HL-60 (cell line): ENCODE measurements at regions not wholly inside any gene's neighbourhood (a gene's known extent, or its start where the extent isn't known, plus 50 kb on each side); places are given as distances from the start of the nearest gene placed in this dataset.

Experiments used
- DNase-seq, 2 experiments: peaks; one replicate each; pipeline ENCODE4 v3.0.0-alpha.2; 2010 to 2020; ENCODE audit warnings: low read depth in 1 of 2, low spot score in 1 of 2
- H3K27ac ChIP-seq: fragments of 250-450 bp; sonication (Bioruptor Pico); replicated peaks from 2 replicates; pipeline ENCODE4 v1.5.1; 2020; ENCODE audit warnings: mild to moderate bottlenecking, moderate library complexity
- H3K27me3 ChIP-seq: fragments of 250-450 bp; sonication (Bioruptor Pico); 2 replicates; pipeline ENCODE4 v1.5.1; 2021; ENCODE audit warnings: mild to moderate bottlenecking, moderate library complexity; ENCODE audit not compliant: insufficient read depth, poor library complexity, severe bottlenecking
- H3K4me3 ChIP-seq: replicated peaks from 2 replicates; pipeline ENCODE4 v1.5.1; 2011; ENCODE audit warnings: mild to moderate bottlenecking, control low read depth, low read length; ENCODE audit not compliant: insufficient read depth
- GABPA ChIP-seq: IDR thresholded peaks from 2 replicates; pipeline ENCODE4 v1.6.1; 2012; ENCODE audit warnings: low read depth
- POLR2AphosphoS5 ChIP-seq: IDR thresholded peaks from 2 replicates; pipeline ENCODE4 v1.6.1; 2012; ENCODE audit warnings: low read depth
- SPI1 ChIP-seq: IDR thresholded peaks from 2 replicates; pipeline ENCODE4 v1.6.1; 2012; ENCODE audit warnings: low read depth, mild to moderate bottlenecking, borderline replicate concordance
- TF ChIP-seq, protein P1 (sequence below): IDR thresholded peaks from 2 replicates; pipeline ENCODE4 v1.6.1; 2012; ENCODE audit warnings: low read depth; ENCODE audit not compliant: insufficient replicate concordance
- TF ChIP-seq, protein P2 (sequence below): IDR thresholded peaks from one replicate; pipeline ENCODE4 v1.5.1; 2011; ENCODE audit warnings: low read length, control low read depth, inconsistent platforms; ENCODE audit not compliant: insufficient read depth

DNA sequence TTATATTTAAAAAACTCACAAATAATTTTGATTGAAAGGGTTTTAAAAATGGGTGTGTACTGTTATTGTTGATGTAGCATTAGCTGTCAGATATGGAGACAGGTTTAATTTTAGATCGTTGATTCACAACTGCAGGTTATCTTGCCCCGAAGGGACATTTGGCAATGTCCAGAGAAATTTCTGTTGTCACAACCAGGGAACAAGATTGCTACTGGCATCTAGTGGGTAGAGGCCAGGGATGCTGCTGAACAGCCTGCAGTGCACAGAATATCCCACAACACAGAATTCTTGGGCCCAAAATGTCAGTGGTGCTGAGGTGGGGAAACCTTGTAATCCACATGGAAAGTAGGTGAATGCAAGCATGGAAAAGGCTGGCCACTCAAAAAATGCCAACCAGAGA lies 114.9 kb downstream of the MAGEB17 start:
- TF ChIP-seq SPI1 (no peak), POLR2AphosphoS5 (no peak), GABPA (no peak)
- TF ChIP-seq, protein P1, sequence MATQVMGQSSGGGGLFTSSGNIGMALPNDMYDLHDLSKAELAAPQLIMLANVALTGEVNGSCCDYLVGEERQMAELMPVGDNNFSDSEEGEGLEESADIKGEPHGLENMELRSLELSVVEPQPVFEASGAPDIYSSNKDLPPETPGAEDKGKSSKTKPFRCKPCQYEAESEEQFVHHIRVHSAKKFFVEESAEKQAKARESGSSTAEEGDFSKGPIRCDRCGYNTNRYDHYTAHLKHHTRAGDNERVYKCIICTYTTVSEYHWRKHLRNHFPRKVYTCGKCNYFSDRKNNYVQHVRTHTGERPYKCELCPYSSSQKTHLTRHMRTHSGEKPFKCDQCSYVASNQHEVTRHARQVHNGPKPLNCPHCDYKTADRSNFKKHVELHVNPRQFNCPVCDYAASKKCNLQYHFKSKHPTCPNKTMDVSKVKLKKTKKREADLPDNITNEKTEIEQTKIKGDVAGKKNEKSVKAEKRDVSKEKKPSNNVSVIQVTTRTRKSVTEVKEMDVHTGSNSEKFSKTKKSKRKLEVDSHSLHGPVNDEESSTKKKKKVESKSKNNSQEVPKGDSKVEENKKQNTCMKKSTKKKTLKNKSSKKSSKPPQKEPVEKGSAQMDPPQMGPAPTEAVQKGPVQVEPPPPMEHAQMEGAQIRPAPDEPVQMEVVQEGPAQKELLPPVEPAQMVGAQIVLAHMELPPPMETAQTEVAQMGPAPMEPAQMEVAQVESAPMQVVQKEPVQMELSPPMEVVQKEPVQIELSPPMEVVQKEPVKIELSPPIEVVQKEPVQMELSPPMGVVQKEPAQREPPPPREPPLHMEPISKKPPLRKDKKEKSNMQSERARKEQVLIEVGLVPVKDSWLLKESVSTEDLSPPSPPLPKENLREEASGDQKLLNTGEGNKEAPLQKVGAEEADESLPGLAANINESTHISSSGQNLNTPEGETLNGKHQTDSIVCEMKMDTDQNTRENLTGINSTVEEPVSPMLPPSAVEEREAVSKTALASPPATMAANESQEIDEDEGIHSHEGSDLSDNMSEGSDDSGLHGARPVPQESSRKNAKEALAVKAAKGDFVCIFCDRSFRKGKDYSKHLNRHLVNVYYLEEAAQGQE, result no peak
- TF ChIP-seq, protein P2, sequence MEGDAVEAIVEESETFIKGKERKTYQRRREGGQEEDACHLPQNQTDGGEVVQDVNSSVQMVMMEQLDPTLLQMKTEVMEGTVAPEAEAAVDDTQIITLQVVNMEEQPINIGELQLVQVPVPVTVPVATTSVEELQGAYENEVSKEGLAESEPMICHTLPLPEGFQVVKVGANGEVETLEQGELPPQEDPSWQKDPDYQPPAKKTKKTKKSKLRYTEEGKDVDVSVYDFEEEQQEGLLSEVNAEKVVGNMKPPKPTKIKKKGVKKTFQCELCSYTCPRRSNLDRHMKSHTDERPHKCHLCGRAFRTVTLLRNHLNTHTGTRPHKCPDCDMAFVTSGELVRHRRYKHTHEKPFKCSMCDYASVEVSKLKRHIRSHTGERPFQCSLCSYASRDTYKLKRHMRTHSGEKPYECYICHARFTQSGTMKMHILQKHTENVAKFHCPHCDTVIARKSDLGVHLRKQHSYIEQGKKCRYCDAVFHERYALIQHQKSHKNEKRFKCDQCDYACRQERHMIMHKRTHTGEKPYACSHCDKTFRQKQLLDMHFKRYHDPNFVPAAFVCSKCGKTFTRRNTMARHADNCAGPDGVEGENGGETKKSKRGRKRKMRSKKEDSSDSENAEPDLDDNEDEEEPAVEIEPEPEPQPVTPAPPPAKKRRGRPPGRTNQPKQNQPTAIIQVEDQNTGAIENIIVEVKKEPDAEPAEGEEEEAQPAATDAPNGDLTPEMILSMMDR, result no peak
- Histone ChIP-seq H3K27ac (no peak overlapping the region), H3K27me3 (peaks cover 2% of the 10 kb centered on the region), H3K4me3 (no peak overlapping the region)
- no peak for DNase-seq

DNA sequence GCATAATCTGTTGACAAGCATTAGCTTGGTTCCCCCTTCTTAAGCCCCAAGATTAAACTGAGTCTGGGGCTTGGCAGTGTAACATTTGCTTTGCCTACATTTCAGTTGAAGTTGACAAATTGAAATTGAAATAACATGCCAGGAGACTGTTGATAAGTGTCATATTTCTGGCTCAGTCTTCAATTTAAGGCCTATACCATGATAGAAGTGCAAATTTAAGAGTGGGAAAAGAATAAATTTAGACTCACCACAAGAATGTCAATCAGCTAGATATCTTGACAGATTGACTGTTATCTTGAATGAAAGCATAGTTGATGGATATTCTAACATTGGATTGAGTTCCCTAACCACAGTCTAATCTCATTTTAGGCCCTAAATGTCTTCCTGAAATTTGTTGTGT lies 117.6 kb downstream of the MAGEB17 start:
- no peak overlapping the region for H3K27ac ChIP-seq
- H3K27me3 ChIP-seq, result no peaks in the 10 kb centered on the region
- no peak for DNase-seq
- H3K4me3 ChIP-seq, result no peak overlapping the region
- TF ChIP-seq POLR2AphosphoS5, result no peak

DNA sequence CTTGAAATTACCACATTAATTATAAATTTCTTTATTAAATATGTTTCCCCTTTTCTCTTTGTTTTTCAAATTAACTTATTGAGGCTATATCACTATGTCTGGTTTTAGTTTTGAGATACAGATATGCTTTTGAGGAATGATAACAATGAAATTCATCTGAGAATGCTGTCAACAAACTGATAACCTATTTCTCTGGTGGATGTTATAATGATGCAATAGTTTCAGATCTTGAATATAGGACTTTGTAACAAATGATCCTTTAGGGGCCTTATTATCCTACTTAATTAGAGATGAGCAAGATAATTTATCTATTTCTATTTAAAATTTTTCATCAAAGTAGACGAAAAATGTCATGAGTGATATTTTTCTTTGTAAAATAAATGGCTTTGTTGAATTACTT lies 123.7 kb downstream of the MAGEB17 start:
- DNase-seq, result no peak
- no peak for TF ChIP-seq GABPA
- TF ChIP-seq POLR2AphosphoS5, result no peak
- TF ChIP-seq, protein P2, result no peak
- TF ChIP-seq SPI1, result no peak
- TF ChIP-seq, protein P1, result no peak
- Histone ChIP-seq H3K27me3 (peaks cover 2% of the 10 kb centered on the region), H3K27ac (no peak overlapping the region), H3K4me3 (no peak overlapping the region)

DNA sequence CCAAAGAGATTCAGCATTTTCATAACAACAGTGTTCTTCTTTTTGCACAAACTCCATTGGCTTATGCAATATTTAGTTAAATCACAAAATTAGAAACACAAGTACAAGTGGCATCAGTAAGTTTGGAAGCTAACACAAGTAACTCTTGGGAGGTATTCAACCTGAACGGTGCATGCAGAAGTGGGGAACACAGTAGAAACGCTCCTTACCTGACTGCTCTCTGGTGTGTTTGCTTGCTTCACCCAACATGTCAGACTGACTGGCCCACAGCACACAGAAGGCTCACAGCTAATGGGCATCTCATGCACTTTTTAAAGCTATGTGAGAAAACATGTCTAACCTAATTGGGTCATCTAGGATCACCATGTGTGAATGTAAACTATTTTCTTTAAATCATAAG lies 133.6 kb downstream of the MAGEB17 start:
- Histone ChIP-seq H3K4me3 (no peak overlapping the region), H3K27me3 (peaks cover 13% of the 10 kb centered on the region), H3K27ac (no peak overlapping the region)
- TF ChIP-seq, protein P1, result no peak
- no peak for TF ChIP-seq SPI1
- TF ChIP-seq, protein P2, result no peak
- TF ChIP-seq GABPA, result no peak
- TF ChIP-seq POLR2AphosphoS5, result no peak
- no peak for DNase-seq
